Stomach (tissue), 6 donors: ENCODE measurements at regions not wholly inside any gene's neighbourhood (a gene's known extent, or its start where the extent isn't known, plus 50 kb on each side); places are given as distances from the start of the nearest gene placed in this dataset.

Experiments
- DNase-seq, 2 donors: peaks; one replicate each; pipeline versions ENCODE4 v3.0.0 to v3.0.0-alpha.2; 2013 to 2019
- H3K27ac ChIP-seq, 5 donors: fragments of 200-600 bp in 4 of 5; sonication (generic) in 4 of 5; one replicate each; pipeline ENCODE4 v1.5.1; 2013 to 2019; ENCODE audit warnings: mild to moderate bottlenecking in 1 of 5, moderate library complexity in 1 of 5
- H3K27me3 ChIP-seq, 3 donors: fragments of 200-600 bp; sonication (generic); one replicate each; pipeline ENCODE4 v1.5.1; 2017 to 2019; ENCODE audit warnings: mixed run types in 1 of 3
- H3K36me3 ChIP-seq, 4 donors: fragments of 200-600 bp; sonication (generic); 1 replicate in 3 of 4; 2 replicates in 1 of 4; pipeline ENCODE4 v1.5.1; 2016 to 2019
- H3K4me1 ChIP-seq, 4 donors: fragments of 200-600 bp; sonication (generic); one replicate each; pipeline ENCODE4 v1.5.1; 2016 to 2019
- H3K4me3 ChIP-seq, 4 donors: fragments of 200-600 bp; sonication (generic) in 3 of 4; one replicate each; pipeline ENCODE4 v1.5.1; 2016 to 2019; ENCODE audit warnings: mild to moderate bottlenecking in 1 of 4
- H3K9me3 ChIP-seq, 4 donors: fragments of 200-600 bp; sonication (generic); one replicate each; pipeline ENCODE4 v1.5.1; 2016 to 2019
- EP300 ChIP-seq: sonication (generic); formaldehyde crosslinking; IDR thresholded peaks from one replicate; pipeline ENCODE4 v1.6.1; 2017; ENCODE audit warnings: antibody characterized with exemption
- POLR2A ChIP-seq, 4 donors: fragments of 450-650 bp; IDR thresholded peaks; one replicate each; pipeline ENCODE4 v1.6.1; 2016; ENCODE audit warnings: antibody characterized with exemption in 4 of 4, control low read depth in 2 of 4, mild to moderate bottlenecking in 1 of 4, moderate library complexity in 1 of 4
- POLR2AphosphoS5 ChIP-seq, 3 donors: sonication (generic); formaldehyde crosslinking; IDR thresholded peaks; one replicate each; pipeline ENCODE4 v1.6.1; 2016; ENCODE audit warnings: antibody characterized with exemption in 3 of 3
- intact Hi-C: fragments of 100-400 bp; cut with DNase I; formaldehyde crosslinking; loops from one replicate; pipeline ENCODE4 v1.15.1; 2023; ENCODE audit warnings: low total_unique reads
- small RNA-seq, 4 donors: library from RNA; depleted of rRNA; stranded (forward); fragments of <200 nt; gene quantifications; one replicate each; pipeline ENCODE3, GENCODE V24; 2016
- TF ChIP-seq, protein P1 (sequence below), 7 experiments: fragments of 450-650 bp in 4 of 7; fragments of 200-600 bp in 3 of 7; sonication (generic) in 3 of 7; IDR thresholded peaks; one replicate each; pipeline ENCODE4 v1.5.1; 2016 to 2019; ENCODE audit warnings: antibody characterized with exemption in 7 of 7, control low read depth in 2 of 7, mild to moderate bottlenecking in 1 of 7
- donor health status: Bipolar disorder and iron deficiency.

DNA sequence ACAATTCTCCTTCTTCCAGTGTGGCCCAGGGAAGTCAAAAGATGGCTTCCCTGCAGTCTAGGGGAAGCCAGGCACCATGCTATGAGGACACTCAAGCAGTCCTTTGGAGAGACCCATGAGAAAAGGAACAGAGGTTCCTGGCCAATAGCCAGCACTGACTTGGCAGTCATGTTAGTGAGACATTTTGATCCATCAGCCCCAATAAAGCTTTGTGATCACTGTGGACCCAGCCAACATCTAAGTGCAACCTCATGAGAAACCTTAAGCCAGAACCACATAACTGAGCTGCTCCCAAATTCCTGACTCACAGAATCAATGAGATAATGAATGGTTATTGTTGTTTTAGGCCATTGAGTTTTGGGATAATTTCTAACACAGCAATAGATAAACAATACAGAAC lies 51.0 kb upstream of the NAP1L1 start:
- intact Hi-C loops: no loop called here
- TF ChIP-seq POLR2AphosphoS5 (IDR thresholded peaks at IDR 0.05) (no peak), POLR2A (IDR thresholded peaks at IDR 0.05) (no peak), EP300 (no peak)
- TF ChIP-seq, protein P1, sequence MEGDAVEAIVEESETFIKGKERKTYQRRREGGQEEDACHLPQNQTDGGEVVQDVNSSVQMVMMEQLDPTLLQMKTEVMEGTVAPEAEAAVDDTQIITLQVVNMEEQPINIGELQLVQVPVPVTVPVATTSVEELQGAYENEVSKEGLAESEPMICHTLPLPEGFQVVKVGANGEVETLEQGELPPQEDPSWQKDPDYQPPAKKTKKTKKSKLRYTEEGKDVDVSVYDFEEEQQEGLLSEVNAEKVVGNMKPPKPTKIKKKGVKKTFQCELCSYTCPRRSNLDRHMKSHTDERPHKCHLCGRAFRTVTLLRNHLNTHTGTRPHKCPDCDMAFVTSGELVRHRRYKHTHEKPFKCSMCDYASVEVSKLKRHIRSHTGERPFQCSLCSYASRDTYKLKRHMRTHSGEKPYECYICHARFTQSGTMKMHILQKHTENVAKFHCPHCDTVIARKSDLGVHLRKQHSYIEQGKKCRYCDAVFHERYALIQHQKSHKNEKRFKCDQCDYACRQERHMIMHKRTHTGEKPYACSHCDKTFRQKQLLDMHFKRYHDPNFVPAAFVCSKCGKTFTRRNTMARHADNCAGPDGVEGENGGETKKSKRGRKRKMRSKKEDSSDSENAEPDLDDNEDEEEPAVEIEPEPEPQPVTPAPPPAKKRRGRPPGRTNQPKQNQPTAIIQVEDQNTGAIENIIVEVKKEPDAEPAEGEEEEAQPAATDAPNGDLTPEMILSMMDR (IDR thresholded peaks at IDR 0.05): no peak
- DNase-seq: no peak
- H3K9me3 ChIP-seq: peaks cover 0 to 18% (median 12%) of the 10 kb centered on the region in 4 donors
- H3K27ac ChIP-seq: no peak overlapping the region
- H3K36me3 ChIP-seq: no peaks in the 10 kb centered on the region
- no peaks in the 10 kb centered on the region for H3K27me3 ChIP-seq
- H3K4me1 ChIP-seq: no peaks in the 10 kb centered on the region
- no peak overlapping the region for H3K4me3 ChIP-seq

Small RNA genes in the stretch of these regions (small RNA-seq; reads per million reads assigned to genes)
- 0 reads per million in 4 donors for gene RNU6-1271P
